Pancreas (tissue), 10 donors: ENCODE measurements at regions not wholly inside any gene's neighbourhood (a gene's known extent, or its start where the extent isn't known, plus 50 kb on each side); places are given as distances from the start of the nearest gene placed in this dataset.

Source experiments
- ATAC-seq, 4 donors: fragments of 200-7000 bp; cut with Tn5 transposase; one replicate each; pipeline versions ENCODE4 v1.8.0 to v1.9.1; 2020; ENCODE audit warnings: mild to moderate bottlenecking in 4 of 4, moderate library complexity in 4 of 4
- DNase-seq, 6 donors: peaks; one replicate each; pipeline ENCODE4 v3.0.0-alpha.2; 2020
- FAIRE-seq: peaks from 2 replicates; lab custom pipeline; 2012; peaks lifted over from hg19 to GRCh38; lab: Jason Lieb, UNC
- H3K27ac ChIP-seq, 4 donors: fragments of 200-600 bp; sonication (generic); 1 replicate in 3 of 4; 2 replicates in 1 of 4; pipeline versions ENCODE4 v1.5.0 to v1.8.0; 2020
- H3K27me3 ChIP-seq, 4 donors: fragments of 200-600 bp; one replicate each; pipeline ENCODE4 v1.8.0; 2021
- H3K36me3 ChIP-seq, 3 donors: fragments of 200-600 bp; sonication (generic) in 1 of 3; one replicate each; pipeline versions ENCODE4 v1.5.0 to v1.8.0; 2020 to 2021
- H3K4me1 ChIP-seq, 3 donors: fragments of 200-600 bp; one replicate each; pipeline ENCODE4 v1.8.0; 2021
- H3K4me3 ChIP-seq, 4 donors: fragments of 200-600 bp; sonication (generic) in 2 of 4; one replicate each; pipeline versions ENCODE4 v1.5.0 to v1.8.0; 2020 to 2021
- H3K9me3 ChIP-seq, 4 donors: fragments of 200-600 bp; one replicate each; pipeline ENCODE4 v1.8.0; 2021
- WGBS, 2 donors: extraction: QIAGEN DNeasy Blood & Tissue Kit; methylation state at CpG; one replicate each; pipeline ENCODE4 v1.1.7; 2013; 5-methylcytosine and 5-hydroxymethylcytosine counted together
- intact Hi-C, 3 donors: fragments of 100-400 bp; cut with DNase I; formaldehyde crosslinking; loops; one replicate each; pipeline versions ENCODE4 v1.11.1 to v1.14.2; 2022
- TF ChIP-seq, protein P1 (sequence below), 4 donors: fragments of 200-600 bp; sonication (generic) in 3 of 4; IDR thresholded peaks; one replicate each; pipeline versions ENCODE4 v1.5.0 to v1.8.0; 2021; ENCODE audit warnings: antibody characterized with exemption in 4 of 4
- donor health status: healthy with polysubstance abuse.
- donor health status: DM: no; HTN: no; CAD: no; lungs with moderate emphysema.
- donor health status: DM: no; HTN: no; CAD: no.
- donor health status: control.
- donor health status: control.
- donor health status: Bipolar disorder and iron deficiency.
- donor health status: DM: yes; HTN: yes; CAD: no.
- donor health status: DM: no; HTN: no; CAD: no.
- donor health status: DM: no; HTN: no; CAD: no.
- donor health status: DM: yes; HTN: yes; CAD: no.

DNA sequence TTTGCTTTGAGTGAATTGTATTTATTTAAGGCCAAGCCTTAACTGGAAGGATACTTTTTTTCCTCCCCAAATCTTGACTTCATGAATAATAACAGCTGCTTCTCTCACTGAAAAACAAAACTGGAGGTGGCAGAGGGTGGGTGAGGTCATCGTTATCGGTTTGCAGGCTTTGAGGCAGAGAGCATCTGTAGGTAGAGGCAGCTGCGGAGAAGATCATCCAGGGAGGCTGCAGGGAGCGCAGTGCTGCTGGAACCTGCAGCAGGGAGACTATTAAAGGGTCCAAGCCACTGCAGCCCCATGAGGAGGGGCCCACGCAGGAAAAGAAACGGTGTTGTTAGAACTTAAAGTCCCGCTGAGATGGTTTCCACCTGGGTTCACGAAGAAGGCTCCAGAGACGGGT is 112.1 kb upstream of the SDK1 start:
- Histone ChIP-seq H3K36me3 (no peaks in the 10 kb centered on the region), H3K27me3 (no peaks in the 10 kb centered on the region), H3K27ac (no peak overlapping the region), H3K4me3 (no peak overlapping the region), H3K4me1 (peaks cover 0 to 2% (median 0%) of the 10 kb centered on the region in 3 donors), H3K9me3 (no peaks in the 10 kb centered on the region)
- 87 to 89% methylated on average over 9 of the region's 9 CpGs for WGBS, 2 donors
- DNase-seq (no peak), ATAC-seq (no peak), FAIRE-seq (no peak)
- TF ChIP-seq, protein P1, sequence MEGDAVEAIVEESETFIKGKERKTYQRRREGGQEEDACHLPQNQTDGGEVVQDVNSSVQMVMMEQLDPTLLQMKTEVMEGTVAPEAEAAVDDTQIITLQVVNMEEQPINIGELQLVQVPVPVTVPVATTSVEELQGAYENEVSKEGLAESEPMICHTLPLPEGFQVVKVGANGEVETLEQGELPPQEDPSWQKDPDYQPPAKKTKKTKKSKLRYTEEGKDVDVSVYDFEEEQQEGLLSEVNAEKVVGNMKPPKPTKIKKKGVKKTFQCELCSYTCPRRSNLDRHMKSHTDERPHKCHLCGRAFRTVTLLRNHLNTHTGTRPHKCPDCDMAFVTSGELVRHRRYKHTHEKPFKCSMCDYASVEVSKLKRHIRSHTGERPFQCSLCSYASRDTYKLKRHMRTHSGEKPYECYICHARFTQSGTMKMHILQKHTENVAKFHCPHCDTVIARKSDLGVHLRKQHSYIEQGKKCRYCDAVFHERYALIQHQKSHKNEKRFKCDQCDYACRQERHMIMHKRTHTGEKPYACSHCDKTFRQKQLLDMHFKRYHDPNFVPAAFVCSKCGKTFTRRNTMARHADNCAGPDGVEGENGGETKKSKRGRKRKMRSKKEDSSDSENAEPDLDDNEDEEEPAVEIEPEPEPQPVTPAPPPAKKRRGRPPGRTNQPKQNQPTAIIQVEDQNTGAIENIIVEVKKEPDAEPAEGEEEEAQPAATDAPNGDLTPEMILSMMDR (IDR thresholded peaks at IDR 0.05) = no peak
- intact Hi-C loops = no loop called here

DNA sequence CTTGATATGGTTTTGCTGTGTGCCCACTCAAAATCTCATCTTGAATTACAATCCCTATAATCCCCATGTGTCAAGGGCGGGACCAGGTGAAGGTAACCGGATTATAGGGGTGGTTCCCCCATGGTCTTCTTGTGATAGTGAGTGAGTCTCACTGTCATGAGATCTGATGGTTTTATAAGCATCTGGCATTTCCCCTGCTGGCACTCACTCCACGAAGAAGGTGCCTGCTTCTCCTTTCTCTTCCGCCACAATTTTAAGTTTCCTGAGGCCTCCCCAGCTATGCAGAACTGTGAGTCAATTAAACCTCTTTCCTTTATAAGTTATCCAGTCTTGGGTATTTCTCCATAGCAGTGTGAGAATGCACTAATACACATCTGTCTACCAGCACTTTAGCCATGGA is 109.5 kb upstream of the SDK1 start:
- 88 to 89% methylated on average over 4 of the region's 4 CpGs for WGBS, 2 donors
- Histone ChIP-seq H3K27ac (no peak overlapping the region), H3K4me1 (peaks cover 0 to 17% (median 0%) of the 10 kb centered on the region in 3 donors), H3K27me3 (no peaks in the 10 kb centered on the region), H3K9me3 (no peaks in the 10 kb centered on the region), H3K4me3 (no peak overlapping the region), H3K36me3 (no peaks in the 10 kb centered on the region)
- intact Hi-C loops = no loop called here
- FAIRE-seq (no peak), ATAC-seq (no peak), DNase-seq (no peak)
- TF ChIP-seq, protein P1 (IDR thresholded peaks at IDR 0.05) = no peak

DNA sequence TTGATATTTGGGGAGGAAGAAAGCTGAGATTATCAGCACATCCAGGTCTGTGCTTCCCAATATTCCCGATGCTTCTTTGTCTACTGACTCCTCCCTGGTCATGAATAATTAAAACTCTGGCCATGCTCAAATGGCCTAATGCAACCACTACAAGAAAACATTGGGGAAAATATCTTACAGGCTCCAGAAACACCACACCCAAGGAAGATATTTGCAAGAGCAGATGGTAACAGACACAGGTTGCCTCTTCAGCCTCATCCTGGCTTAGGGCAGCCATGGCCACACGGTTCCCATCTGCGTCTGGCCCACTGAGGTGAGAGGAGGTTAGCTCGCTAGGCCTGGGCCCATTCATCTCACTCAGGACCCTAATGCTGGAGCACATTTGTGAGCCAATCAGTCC is 108.4 kb upstream of the SDK1 start:
- intact Hi-C loops = no loop called here
- H3K27ac ChIP-seq = no peak overlapping the region
- no peaks in the 10 kb centered on the region for H3K36me3 ChIP-seq
- no peak overlapping the region for H3K4me3 ChIP-seq
- H3K27me3 ChIP-seq = no peaks in the 10 kb centered on the region
- ATAC-seq (no peak), DNase-seq (no peak), FAIRE-seq (no peak)
- H3K9me3 ChIP-seq = no peaks in the 10 kb centered on the region
- H3K4me1 ChIP-seq = peaks cover 0 to 17% (median 0%) of the 10 kb centered on the region in 3 donors
- 83 to 89% methylated on average over 4 of the region's 4 CpGs for WGBS, 2 donors
- TF ChIP-seq, protein P1 (IDR thresholded peaks at IDR 0.05) = no peak

DNA sequence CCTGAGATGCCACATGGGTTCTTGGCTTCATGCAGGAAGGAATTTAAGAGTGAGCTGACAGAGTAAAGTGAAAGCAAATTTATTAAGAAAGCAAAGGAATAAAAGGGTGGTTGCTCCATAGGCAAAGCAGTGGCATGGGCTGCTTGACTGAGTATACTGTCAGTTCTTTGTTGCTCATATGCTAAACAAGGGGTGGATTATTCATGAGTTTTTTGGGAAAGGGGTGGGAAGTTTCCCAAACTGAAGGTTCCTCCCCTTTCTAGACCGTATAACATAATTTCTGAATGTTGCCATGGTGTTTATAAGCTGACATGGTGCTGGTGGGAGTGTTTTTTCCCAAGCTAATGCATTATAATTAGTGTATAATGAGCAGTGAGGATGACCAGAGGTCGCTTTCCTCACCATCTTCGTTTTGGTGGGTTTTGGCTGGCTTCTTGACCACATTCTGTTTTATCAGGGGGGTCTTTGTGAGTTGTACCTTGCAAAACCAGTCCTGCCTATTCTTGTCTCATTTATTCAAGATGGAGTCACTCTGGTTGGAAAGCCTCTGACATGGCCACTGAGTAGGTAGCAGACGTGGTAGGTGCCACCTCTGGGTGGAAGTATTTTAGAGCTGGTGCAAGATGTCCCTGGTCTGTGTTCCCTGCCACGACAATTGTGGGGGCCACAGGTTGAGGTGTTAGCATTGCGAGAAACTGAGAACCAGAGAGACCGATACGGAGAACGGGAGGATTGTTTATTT is 107.5 kb upstream of the SDK1 start:
- no peaks in the 10 kb centered on the region for H3K9me3 ChIP-seq
- intact Hi-C loops = no loop called here
- ATAC-seq (no peak), FAIRE-seq (no peak), DNase-seq (no peak)
- 83 to 96% methylated on average over 9 of the region's 9 CpGs for WGBS, 2 donors
- H3K4me3 ChIP-seq = no peak overlapping the region
- TF ChIP-seq, protein P1 (IDR thresholded peaks at IDR 0.05) = no peak
- peaks cover 0 to 17% (median 0%) of the 10 kb centered on the region in 3 donors for H3K4me1 ChIP-seq
- no peaks in the 10 kb centered on the region for H3K36me3 ChIP-seq
- H3K27me3 ChIP-seq = no peaks in the 10 kb centered on the region
- peak overlapping the region in 2 of 4 donors; percentile 62 to 75 for H3K27ac ChIP-seq

DNA sequence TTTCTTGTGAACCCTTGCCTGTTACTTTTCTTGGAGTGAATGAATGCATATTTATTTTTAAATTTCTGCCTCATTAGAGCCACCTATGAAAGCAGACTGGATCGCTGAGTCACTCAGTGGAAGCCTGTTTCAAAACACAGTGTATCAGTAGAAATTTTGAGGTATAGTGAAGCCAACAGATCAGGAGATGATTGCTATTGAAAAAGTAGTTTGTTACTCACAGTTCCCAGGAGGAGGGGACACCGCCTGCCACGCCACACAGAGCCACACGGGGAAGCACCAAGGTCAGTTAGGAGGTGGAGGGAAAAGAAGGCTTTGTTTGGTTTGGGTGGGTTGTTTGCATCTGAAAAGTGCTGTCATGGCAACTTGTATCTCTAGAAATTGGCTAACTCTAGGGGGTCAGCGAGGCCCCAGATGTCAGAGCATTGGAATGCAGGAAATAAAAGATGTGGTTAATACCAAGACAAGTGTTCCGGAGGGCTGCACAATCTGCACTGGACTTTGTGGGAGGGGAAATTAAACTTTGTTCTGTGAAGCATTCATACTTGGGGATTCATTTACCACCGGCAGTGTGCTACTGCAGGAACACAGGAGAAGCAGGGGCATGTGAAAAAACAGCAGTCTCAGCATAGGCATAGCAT is 106.4 kb upstream of the SDK1 start:
- no peak overlapping the region for H3K4me3 ChIP-seq
- H3K27ac ChIP-seq = peak overlapping the region in 2 of 4 donors; percentile 75 to 83
- no peaks in the 10 kb centered on the region for H3K36me3 ChIP-seq
- intact Hi-C loops = no loop called here
- ATAC-seq = peak; percentile 78 to 92 (median 90)
- no peaks in the 10 kb centered on the region for H3K27me3 ChIP-seq
- no peaks in the 10 kb centered on the region for H3K9me3 ChIP-seq
- peak in 4 of 6 donors; percentile 53 to 66 (median 66) for DNase-seq
- no peak for FAIRE-seq
- WGBS, 2 donors = 36 to 62% methylated on average over 7 of the region's 7 CpGs
- H3K4me1 ChIP-seq = peaks cover 0 to 17% (median 0%) of the 10 kb centered on the region in 3 donors
- TF ChIP-seq, protein P1 (IDR thresholded peaks at IDR 0.05) = peak in 1 of 4 donors; percentile 30
